H9 (cell line): ENCODE measurements at regions not wholly inside any gene's neighbourhood (a gene's known extent, or its start where the extent isn't known, plus 50 kb on each side); places are given as distances from the start of the nearest gene placed in this dataset.

Experiments used
- DNase-seq: peaks from one replicate; pipeline ENCODE4 v3.0.0-alpha.2; 2017
- H2AFZ ChIP-seq: one replicate; pipeline ENCODE4 v1.6.1; 2013; ENCODE audit warnings: mild to moderate bottlenecking, low read length, control low read depth, moderate library complexity
- H2AK5ac ChIP-seq: 2 replicates; pipeline ENCODE4 v1.6.1; 2013; ENCODE audit warnings: low read length, control low read depth, mixed read lengths; ENCODE audit not compliant: insufficient read length
- H2BK120ac ChIP-seq: one replicate; pipeline ENCODE4 v1.6.1; 2013; ENCODE audit warnings: low read depth, mild to moderate bottlenecking, low read length, control low read depth, inconsistent platforms; ENCODE audit not compliant: poor library complexity, severe bottlenecking
- H2BK12ac ChIP-seq: 2 replicates; pipeline ENCODE4 v1.6.1; 2013; ENCODE audit warnings: low read length, control low read depth, mixed read lengths, low read depth; ENCODE audit not compliant: insufficient read length
- H2BK15ac ChIP-seq: 2 replicates; pipeline ENCODE4 v1.6.1; 2013; ENCODE audit warnings: low read depth, low read length, control low read depth
- H2BK20ac ChIP-seq: one replicate; pipeline ENCODE4 v1.6.1; 2013; ENCODE audit warnings: low read depth, mild to moderate bottlenecking, low read length, control low read depth, inconsistent platforms; ENCODE audit not compliant: poor library complexity, severe bottlenecking
- H2BK5ac ChIP-seq: 2 replicates; pipeline ENCODE4 v1.6.1; 2013; ENCODE audit warnings: low read length, control low read depth, mixed read lengths; ENCODE audit not compliant: insufficient read length
- H3K14ac ChIP-seq: 2 replicates; pipeline ENCODE4 v1.6.1; 2013; ENCODE audit warnings: low read length, control low read depth; ENCODE audit not compliant: insufficient read depth
- H3K18ac ChIP-seq: 2 replicates; pipeline ENCODE4 v1.6.1; 2013; ENCODE audit warnings: low read depth, mild to moderate bottlenecking, mixed read lengths, low read length, control low read depth; ENCODE audit not compliant: insufficient read length
- H3K23ac ChIP-seq: 2 replicates; pipeline ENCODE4 v1.6.1; 2013; ENCODE audit warnings: low read length, control low read depth, mixed read lengths, low read depth; ENCODE audit not compliant: insufficient read length
- H3K23me2 ChIP-seq: 2 replicates; pipeline ENCODE4 v1.6.1; 2013; ENCODE audit warnings: low read depth, mild to moderate bottlenecking, mixed read lengths, low read length, control low read depth; ENCODE audit not compliant: insufficient read length, poor library complexity, severe bottlenecking
- H3K27ac ChIP-seq: 2 replicates; pipeline ENCODE4 v1.5.1; 2013; ENCODE audit warnings: low read length, control low read depth, mixed read lengths, low read depth; ENCODE audit not compliant: insufficient read length
- H3K27me3 ChIP-seq: 2 replicates; pipeline ENCODE4 v1.6.1; 2013; ENCODE audit warnings: low read length, control low read depth, inconsistent platforms; ENCODE audit not compliant: insufficient read depth
- H3K4ac ChIP-seq: 2 replicates; pipeline ENCODE4 v1.6.1; 2013; ENCODE audit warnings: low read depth, mild to moderate bottlenecking, control low read depth, inconsistent platforms, low read length, moderate library complexity
- H3K4me1 ChIP-seq: 2 replicates; pipeline ENCODE4 v1.6.1; 2013; ENCODE audit warnings: low read length, control low read depth, inconsistent platforms; ENCODE audit not compliant: insufficient read depth
- H3K4me2 ChIP-seq: 2 replicates; pipeline ENCODE4 v1.6.1; 2013; ENCODE audit warnings: low read length, control low read depth, mixed read lengths; ENCODE audit not compliant: insufficient read length, insufficient read depth
- H3K56ac ChIP-seq: 2 replicates; pipeline ENCODE4 v1.6.1; 2013; ENCODE audit warnings: low read depth, mild to moderate bottlenecking, mixed read lengths, low read length, control low read depth; ENCODE audit not compliant: insufficient read length
- H3K79me1 ChIP-seq: 2 replicates; pipeline ENCODE4 v1.6.1; 2013; ENCODE audit warnings: low read depth, mild to moderate bottlenecking, moderate library complexity, low read length, control low read depth, inconsistent platforms; ENCODE audit not compliant: insufficient read depth, poor library complexity, severe bottlenecking
- H3K79me2 ChIP-seq: 2 replicates; pipeline ENCODE4 v1.6.1; 2013; ENCODE audit warnings: low read length, control low read depth, inconsistent platforms; ENCODE audit not compliant: insufficient read depth
- H3K9ac ChIP-seq: 2 replicates; pipeline ENCODE4 v1.6.1; 2013; ENCODE audit warnings: low read length, control low read depth, mixed read lengths; ENCODE audit not compliant: insufficient read length; ENCODE audit errors: extremely low read depth
- H3K9me3 ChIP-seq: one replicate; pipeline ENCODE4 v1.6.1; 2013; ENCODE audit warnings: low read depth, low read length, inconsistent platforms; ENCODE audit not compliant: control insufficient read depth
- H3T11ph ChIP-seq: one replicate; pipeline ENCODE4 v1.6.1; 2013; ENCODE audit warnings: mild to moderate bottlenecking, low read length, control low read depth, inconsistent platforms
- H4K20me1 ChIP-seq: one replicate; pipeline ENCODE4 v1.6.1; 2013; ENCODE audit not compliant: control insufficient read depth, insufficient read length, insufficient read depth
- H4K5ac ChIP-seq: 2 replicates; pipeline ENCODE4 v1.6.1; 2013; ENCODE audit warnings: low read depth, mild to moderate bottlenecking, mixed read lengths, low read length, control low read depth; ENCODE audit not compliant: insufficient read length
- H4K8ac ChIP-seq: replicated peaks from 2 replicates; pipeline ENCODE4 v1.6.1; 2013; ENCODE audit warnings: low read length, control low read depth, mixed read lengths, low read depth; ENCODE audit not compliant: insufficient read length
- H4K91ac ChIP-seq: 2 replicates; pipeline ENCODE4 v1.6.1; 2013; ENCODE audit warnings: low read depth, mild to moderate bottlenecking, moderate library complexity, mixed read lengths, low read length, control low read depth; ENCODE audit not compliant: insufficient read length
- H3K27ac Mint-ChIP-seq, 3 experiments: 2 replicates in 2 of 3; 3 replicates in 1 of 3; pipeline ENCODE4 v1.8.0; 2020 to 2021; ENCODE audit warnings: mixed read lengths in 3 of 3, mild to moderate bottlenecking in 1 of 3, moderate library complexity in 1 of 3
- H3K27me3 Mint-ChIP-seq: 2 replicates; pipeline ENCODE4 v1.8.0; 2021; ENCODE audit warnings: low read depth, mild to moderate bottlenecking, moderate library complexity, mixed read lengths
- H3K36me3 Mint-ChIP-seq, 3 experiments: 2 replicates in 2 of 3; 3 replicates in 1 of 3; pipeline ENCODE4 v1.8.0; 2020 to 2021; ENCODE audit warnings: low read depth in 3 of 3, mixed read lengths in 3 of 3; ENCODE audit not compliant: insufficient read depth in 1 of 3
- H3K4me1 Mint-ChIP-seq, 2 experiments: 2 replicates each; pipeline ENCODE4 v1.8.0; 2020; ENCODE audit warnings: mixed read lengths in 2 of 2
- H3K4me3 Mint-ChIP-seq, 2 experiments: 2 replicates in 1 of 2; 3 replicates in 1 of 2; pipeline ENCODE4 v1.8.0; 2020 to 2021; ENCODE audit warnings: mild to moderate bottlenecking in 2 of 2, mixed read lengths in 2 of 2, moderate library complexity in 1 of 2
- H3K9me3 Mint-ChIP-seq, 2 experiments: 2 replicates in 1 of 2; 3 replicates in 1 of 2; pipeline ENCODE4 v1.8.0; 2020; ENCODE audit warnings: mild to moderate bottlenecking in 2 of 2, mixed read lengths in 2 of 2, moderate library complexity in 1 of 2
- CTCF ChIP-seq: fragments of 200-600 bp; sonication (generic); conservative IDR thresholded peaks from 3 replicates; pipeline ENCODE4 v1.8.0; 2021; ENCODE audit warnings: antibody characterized with exemption, mild to moderate bottlenecking
- WGBS: extraction: QIAGEN DNeasy Blood & Tissue Kit; methylation state at CpG from one replicate; pipeline ENCODE4 v1.1.7; 2013; ENCODE audit warnings: missing lambda C conversion rate, low lambda C conversion rate, mixed read lengths; ENCODE audit not compliant: insufficient read length; ENCODE audit errors: extremely low coverage; 5-methylcytosine and 5-hydroxymethylcytosine counted together

GRCh38 chrX:151239751-151240150, 63.4 kb downstream of the GPR50 start:
- H3K27ac Mint-ChIP-seq: no peak overlapping the region; a peak in 1 of 7 replicates
- no CpG with 5 or more reads among the region's 4 CpGs for WGBS
- no peak overlapping the region for H2AFZ ChIP-seq
- H4K20me1 ChIP-seq: no peaks in the 10 kb centered on the region
- no peaks in the 10 kb centered on the region; the same call in 1 of the 2 replicates for H3K4me1 ChIP-seq
- H3T11ph ChIP-seq: no peak overlapping the region
- H3K23me2 ChIP-seq: no peaks in the 10 kb centered on the region
- H3K27ac ChIP-seq: no peak overlapping the region
- DNase-seq: peak; percentile 47
- H3K36me3 Mint-ChIP-seq: peaks cover 0 to 2% (median 0%) of the 10 kb centered on the region in 3 experiments; a peak in 1 of 7 replicates
- H3K79me2 ChIP-seq: no peaks in the 10 kb centered on the region
- H3K79me1 ChIP-seq: no peaks in the 10 kb centered on the region
- no peak overlapping the region for H2BK20ac ChIP-seq
- H3K4me2 ChIP-seq: no peak overlapping the region
- H4K91ac ChIP-seq: no peak overlapping the region
- H3K27me3 ChIP-seq: no peaks in the 10 kb centered on the region
- no peak overlapping the region for H2BK120ac ChIP-seq
- H2BK15ac ChIP-seq: no peak overlapping the region
- no peak for TF ChIP-seq CTCF
- no peak overlapping the region for H3K4me3 Mint-ChIP-seq
- H3K14ac ChIP-seq: no peak overlapping the region
- no peak overlapping the region for H3K56ac ChIP-seq
- no peak overlapping the region for H2BK12ac ChIP-seq
- H3K4me1 Mint-ChIP-seq: peaks cover 15 to 22% of the 10 kb centered on the region in 2 experiments
- peaks cover 46 to 58% of the 10 kb centered on the region in 2 experiments for H3K9me3 Mint-ChIP-seq
- H2BK5ac ChIP-seq: no peak overlapping the region
- no peak overlapping the region for H3K9ac ChIP-seq
- H3K27me3 Mint-ChIP-seq: no peaks in the 10 kb centered on the region
- no peak overlapping the region for H4K8ac ChIP-seq
- peaks cover 11% of the 10 kb centered on the region for H3K9me3 ChIP-seq
- no peak overlapping the region for H2AK5ac ChIP-seq
- H3K4ac ChIP-seq: no peak overlapping the region
- no peak overlapping the region for H3K23ac ChIP-seq
- H4K5ac ChIP-seq: no peak overlapping the region
- H3K18ac ChIP-seq: no peak overlapping the region
